AG04450 (cell line): ENCODE measurements at regions not wholly inside any gene's neighbourhood (a gene's known extent, or its start where the extent isn't known, plus 50 kb on each side); places are given as distances from the start of the nearest gene placed in this dataset.
A peak's percentile ranks its signal among the peaks of the same experiment; 100 is the strongest.

Experiments used
- CTCF ChIA-PET: fragments of 300-600, 350-600 bp; formaldehyde crosslinking; extraction: SDS; loops from one replicate; lab custom pipeline; 2022; ENCODE audit warnings: antibody characterized with exemption, inconsistent platforms; lab: Charles Lee
- POLR2A ChIA-PET: fragments of 350-600 bp; formaldehyde crosslinking; extraction: SDS; loops from one replicate; lab custom pipeline; 2021; ENCODE audit warnings: antibody characterized with exemption, inconsistent platforms; lab: Yijun Ruan, JAX
- DNase-seq: peaks from one replicate; pipeline ENCODE4 v3.0.0-alpha.2; 2011; ENCODE audit warnings: low read depth, low spot score
- H3K27ac ChIP-seq: one replicate; pipeline ENCODE4 v1.5.1; 2012; ENCODE audit warnings: low read depth, low read length, control low read depth
- H3K27me3 ChIP-seq: one replicate; pipeline ENCODE4 v1.6.0; 2012; ENCODE audit warnings: low read length; ENCODE audit not compliant: control insufficient read depth, insufficient read depth
- H3K4me3 ChIP-seq: 2 replicates; pipeline ENCODE4 v1.5.1; 2011; ENCODE audit warnings: mild to moderate bottlenecking, low read depth, low read length, control low read depth
- H3K9me3 ChIP-seq: 2 replicates; pipeline ENCODE4 v1.5.1; 2012; ENCODE audit warnings: low read length; ENCODE audit not compliant: control insufficient read depth, insufficient read depth
- CTCF ChIP-seq: IDR thresholded peaks from 2 replicates; pipeline ENCODE4 v1.5.1; 2011; ENCODE audit warnings: low read depth, low read length, control low read depth, inconsistent platforms

GRCh38 chr12:28709986-28710685 is 438.9 kb upstream of the FAR2 start:
- ChIA-PET POLR2A (interaction anchor here (0.6 kb wide), 1 partner anchor 544 kb away, joined by 4 read pairs; no protein-coding TSS in a partner anchor), CTCF (interaction anchor here (0.7 kb wide), 1 partner anchor 8 kb away, joined by 4 read pairs; no protein-coding TSS in a partner anchor)
- DNase-seq: no peak
- H3K27me3 ChIP-seq: no peaks in the 10 kb centered on the region
- H3K27ac ChIP-seq: no peak overlapping the region
- H3K4me3 ChIP-seq: no peak overlapping the region
- no peaks in the 10 kb centered on the region for H3K9me3 ChIP-seq
- TF ChIP-seq CTCF: no peak

- peak; percentile 81 for DNase-seq
- TF ChIP-seq CTCF: no peak
- ChIA-PET POLR2A (interaction anchor here (0.6 kb wide), 1 partner anchor 545 kb away, joined by 4 read pairs; no protein-coding TSS in a partner anchor), CTCF (interaction anchor here (0.7 kb wide), 1 partner anchor 9 kb away, joined by 4 read pairs; no protein-coding TSS in a partner anchor)
- H3K27me3 ChIP-seq: no peaks in the 10 kb centered on the region
- H3K4me3 ChIP-seq: no peak overlapping the region
- H3K27ac ChIP-seq: no peak overlapping the region
- no peaks in the 10 kb centered on the region for H3K9me3 ChIP-seq
Observed at GRCh38 chr12:28710882-28711281, 438.2 kb upstream of the FAR2 start.

GRCh38 chr12:28711421-28711820 is 437.7 kb upstream of the FAR2 start:
- Histone ChIP-seq H3K4me3 (no peak overlapping the region), H3K27me3 (no peaks in the 10 kb centered on the region), H3K27ac (no peak overlapping the region), H3K9me3 (no peaks in the 10 kb centered on the region)
- POLR2A ChIA-PET: no interaction called here
- CTCF ChIA-PET: no interaction called here
- no peak for TF ChIP-seq CTCF
- DNase-seq: no peak

- Histone ChIP-seq H3K27ac (no peak overlapping the region), H3K4me3 (no peak overlapping the region), H3K27me3 (no peaks in the 10 kb centered on the region), H3K9me3 (no peaks in the 10 kb centered on the region)
- CTCF ChIA-PET: no interaction called here
- POLR2A ChIA-PET: no interaction called here
- TF ChIP-seq CTCF: no peak
- DNase-seq: no peak
Observed at GRCh38 chr12:28742791-28743190, 406.3 kb upstream of the FAR2 start.

- CTCF ChIA-PET: no interaction called here
- Histone ChIP-seq H3K4me3 (no peak overlapping the region), H3K9me3 (no peaks in the 10 kb centered on the region), H3K27me3 (no peaks in the 10 kb centered on the region), H3K27ac (no peak overlapping the region)
- POLR2A ChIA-PET: no interaction called here
- no peak for TF ChIP-seq CTCF
- DNase-seq: no peak
Observed at GRCh38 chr12:28746734-28747325, 402.2 kb upstream of the FAR2 start.
